Endothelial cell of umbilical vein (primary cell): ENCODE measurements at regions not wholly inside any gene's neighbourhood (a gene's known extent, or its start where the extent isn't known, plus 50 kb on each side); places are given as distances from the start of the nearest gene placed in this dataset.

Source experiments
- BruUV-seq: library from RNA; stranded (reverse); fragments of 400-500 nt; replicated peaks from 2 replicates; lab custom pipeline; 2021; lab: Mats Ljungman, UMichigan
- CTCF ChIA-PET: fragments of 300-600, 350-600 bp; sonication (Branson Sonifier 250); formaldehyde crosslinking; loops from one replicate; lab custom pipeline; 2021; ENCODE audit warnings: antibody characterized with exemption, inconsistent platforms; lab: Charles Lee
- POLR2A ChIA-PET: fragments of 300-600, 350-600 bp; sonication (Branson Sonifier 250); formaldehyde crosslinking; loops from one replicate; lab custom pipeline; 2021; ENCODE audit warnings: antibody characterized with exemption, inconsistent platforms; lab: Charles Lee
- DNase-seq: peaks from one replicate; pipeline ENCODE4 v3.0.0-alpha.2; 2011; ENCODE audit warnings: low read depth, low spot score
- FAIRE-seq: peaks from 2 replicates; lab custom pipeline; 2011; peaks lifted over from hg19 to GRCh38; lab: Jason Lieb, UNC
- H2AFZ ChIP-seq: 2 replicates; pipeline ENCODE4 v1.6.0; 2012; ENCODE audit warnings: low read depth, low read length, control low read depth, inconsistent platforms
- H3K27ac ChIP-seq: 2 replicates; pipeline ENCODE4 v1.5.1; 2011; ENCODE audit warnings: low read depth, mild to moderate bottlenecking, control low read depth, low read length, moderate library complexity; ENCODE audit not compliant: insufficient read depth
- H3K27me3 ChIP-seq, 2 experiments: 2 replicates each; pipeline versions ENCODE4 v1.6.0 to v1.6.1; 2011; ENCODE audit warnings: low read length in 2 of 2, mixed read lengths in 1 of 2; ENCODE audit not compliant: control insufficient read depth in 2 of 2, insufficient read depth in 2 of 2
- H3K36me3 ChIP-seq, 2 experiments: 2 replicates in 1 of 2; 3 replicates in 1 of 2; pipeline ENCODE4 v1.5.1; 2011; ENCODE audit warnings: low read length in 2 of 2, mild to moderate bottlenecking in 1 of 2, moderate library complexity in 1 of 2; ENCODE audit not compliant: control insufficient read depth in 2 of 2, insufficient read depth in 2 of 2; ENCODE audit errors: extremely low read depth in 1 of 2
- H3K4me1 ChIP-seq: 3 replicates; pipeline ENCODE4 v1.5.1; 2011; ENCODE audit warnings: mild to moderate bottlenecking, low read length; ENCODE audit not compliant: control insufficient read depth, insufficient read depth; ENCODE audit errors: extremely low read depth
- H3K4me2 ChIP-seq: 2 replicates; pipeline ENCODE4 v1.6.1; 2011; ENCODE audit warnings: low read length, control low read depth, mixed read lengths; ENCODE audit not compliant: insufficient read depth
- H3K4me3 ChIP-seq, 3 experiments: fragments of 200-600 bp in 1 of 3; sonication (generic), shearing (Covaris generic) in 1 of 3; replicated peaks in 1 of 3; 2 replicates each; pipeline ENCODE4 v1.5.1; 2011 to 2016; ENCODE audit warnings: control low read depth in 3 of 3, low read length in 3 of 3, mild to moderate bottlenecking in 2 of 3, inconsistent platforms in 1 of 3, low read depth in 1 of 3, moderate library complexity in 1 of 3; ENCODE audit not compliant: insufficient read depth in 1 of 3
- H3K79me2 ChIP-seq: 2 replicates; pipeline ENCODE4 v1.6.0; 2012; ENCODE audit warnings: low read length, inconsistent platforms; ENCODE audit not compliant: control insufficient read depth, insufficient read depth
- H3K9ac ChIP-seq: replicated peaks from 2 replicates; pipeline ENCODE3; 2011; ENCODE audit warnings: low read length, control low read depth; ENCODE audit not compliant: insufficient read depth; ENCODE audit errors: extremely low read depth
- H3K9me1 ChIP-seq: replicated peaks from 3 replicates; pipeline ENCODE4 v1.6.0; 2011; ENCODE audit warnings: mild to moderate bottlenecking, low read length; ENCODE audit not compliant: control insufficient read depth, insufficient read depth; ENCODE audit errors: extremely low read depth
- H3K9me3 ChIP-seq: replicated peaks from 2 replicates; pipeline ENCODE4 v1.5.1; 2012; ENCODE audit warnings: low read length, inconsistent platforms; ENCODE audit not compliant: control insufficient read depth, insufficient read depth
- H4K20me1 ChIP-seq: replicated peaks from 2 replicates; pipeline ENCODE3; 2011; ENCODE audit warnings: mild to moderate bottlenecking, low read length; ENCODE audit not compliant: control insufficient read depth, insufficient read depth; ENCODE audit errors: extremely low read depth
- CTCF ChIP-seq, 2 donors: IDR thresholded peaks; 1 replicate in 1 of 2; 2 replicates in 1 of 2; pipeline ENCODE4 v1.5.1; 2011; ENCODE audit warnings: low read length in 2 of 2, mild to moderate bottlenecking in 2 of 2, moderate library complexity in 2 of 2, control low read depth in 1 of 2, inconsistent platforms in 1 of 2, low read depth in 1 of 2; ENCODE audit not compliant: insufficient read depth in 1 of 2; ENCODE audit errors: extremely low read depth in 1 of 2
- EZH2 ChIP-seq: IDR thresholded peaks from 2 replicates; pipeline ENCODE4 v1.6.1; 2012; ENCODE audit warnings: borderline replicate concordance, low read depth, mild to moderate bottlenecking, moderate library complexity, low read length, inconsistent platforms; ENCODE audit not compliant: severe bottlenecking
- FOS ChIP-seq: IDR thresholded peaks from 2 replicates; pipeline ENCODE4 v1.6.1; 2011; ENCODE audit warnings: mild to moderate bottlenecking, low read length, moderate library complexity, borderline replicate concordance; ENCODE audit not compliant: insufficient read depth
- GATA2 ChIP-seq: IDR thresholded peaks from 2 replicates; pipeline ENCODE4 v1.7.0; 2011; ENCODE audit warnings: low read depth, mild to moderate bottlenecking, moderate library complexity, mixed read lengths, low read length; ENCODE audit not compliant: insufficient read length, insufficient read depth
- JUN ChIP-seq: IDR thresholded peaks from 2 replicates; pipeline ENCODE4 v1.6.1; 2011; ENCODE audit warnings: borderline replicate concordance, low read depth; ENCODE audit not compliant: insufficient read length, insufficient read depth
- MYC ChIP-seq: IDR thresholded peaks from one replicate; pipeline ENCODE4 v1.6.1; 2011; ENCODE audit warnings: mild to moderate bottlenecking, low read depth, low read length
- POLR2A ChIP-seq: IDR thresholded peaks from 2 replicates; pipeline ENCODE4 v1.6.1; 2012; ENCODE audit warnings: low read depth, mild to moderate bottlenecking, control low read depth, low read length
- POLR2AphosphoS5 ChIP-seq: IDR thresholded peaks from 2 replicates; pipeline ENCODE4 v1.6.1; 2012; ENCODE audit warnings: low read depth, mild to moderate bottlenecking, control low read depth, low read length, moderate library complexity; ENCODE audit not compliant: insufficient read depth
- dilution Hi-C: fragments of 300-500 bp; cut with MboI; formaldehyde crosslinking; loops from one replicate; pipeline ENCODE4 v1.15.0; 2019; ENCODE audit warnings: low sequenced_read_pairs; ENCODE audit not compliant: extremely low pct_ligation_motif_present
- intact Hi-C: fragments of 100-400 bp; cut with micrococcal nuclease; formaldehyde crosslinking; loops from one replicate; pipeline ENCODE4 v1.10.0; 2022
- TF ChIP-seq, protein P1 (sequence below): IDR thresholded peaks from 2 replicates; pipeline ENCODE4 v1.6.1; 2011; ENCODE audit not compliant: insufficient read depth, insufficient read length

- no peaks in the 10 kb centered on the region for H3K9me3 ChIP-seq
- DNase-seq (no peak), FAIRE-seq (no peak)
- no peak overlapping the region for H3K9ac ChIP-seq
- no peaks in the 10 kb centered on the region for H3K79me2 ChIP-seq
- TF ChIP-seq FOS (no peak), GATA2 (no peak), POLR2AphosphoS5 (no peak), CTCF (IDR thresholded peaks at IDR 0.05; ENCODE audit: extremely low read depth in 1 of 2, insufficient read depth in 1 of 2, low read depth in 1 of 2, low read length in 2 of 2) (no peak), MYC (no peak), POLR2A (no peak), EZH2 (no peak), JUN (no peak)
- TF ChIP-seq, protein P1, sequence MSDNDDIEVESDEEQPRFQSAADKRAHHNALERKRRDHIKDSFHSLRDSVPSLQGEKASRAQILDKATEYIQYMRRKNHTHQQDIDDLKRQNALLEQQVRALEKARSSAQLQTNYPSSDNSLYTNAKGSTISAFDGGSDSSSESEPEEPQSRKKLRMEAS: no peak
- H2AFZ ChIP-seq: no peak overlapping the region
- dilution Hi-C loops: no loop called here
- POLR2A ChIA-PET: no interaction called here
- CTCF ChIA-PET: no interaction called here
- H3K27ac ChIP-seq: no peak overlapping the region
- H3K9me1 ChIP-seq: no peaks in the 10 kb centered on the region
- H3K4me2 ChIP-seq: no peak overlapping the region
- H3K4me1 ChIP-seq: no peaks in the 10 kb centered on the region
- H3K36me3 ChIP-seq: no peaks in the 10 kb centered on the region
- no TSS peak for BruUV-seq
- no peak overlapping the region for H3K4me3 ChIP-seq
- intact Hi-C loops: no loop called here
- H3K27me3 ChIP-seq: peaks cover 0 to 2% of the 10 kb centered on the region in 2 experiments
- H4K20me1 ChIP-seq: no peaks in the 10 kb centered on the region
Observed at GRCh38 chr13:26837102-26837501, 76.5 kb upstream of the GPR12 start.
